ENCODE measurements at regions not wholly inside any gene's neighbourhood (a gene's known extent, or its start where the extent isn't known, plus 50 kb on each side); places are given as distances from the start of the nearest gene placed in this dataset.

DNA sequence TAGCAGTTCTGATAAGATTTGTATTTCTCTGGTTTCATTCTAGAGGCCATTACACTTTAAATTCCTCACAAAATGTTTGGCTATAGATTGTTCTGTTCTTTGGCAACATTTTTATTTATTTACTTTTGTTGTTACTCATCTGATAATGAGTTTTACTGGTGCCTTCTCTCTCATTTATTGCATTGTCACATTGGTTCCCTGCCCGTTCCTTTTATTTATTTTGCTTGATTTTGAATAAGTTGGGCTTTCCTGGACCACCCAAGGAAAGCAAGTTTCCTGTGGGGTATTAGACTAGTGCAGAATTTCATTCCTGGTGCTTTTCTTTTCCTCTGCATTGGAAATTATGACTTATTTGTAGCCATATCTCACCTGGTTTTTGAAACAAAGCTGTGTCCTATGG is 232.0 kb downstream of the SOCS6 start:
- TF ChIP-seq POLR2AphosphoS5 (IDR thresholded peaks at IDR 0.05; ENCODE audit: low read depth, low read length): no peak
- no peak for TF ChIP-seq POLR2A (IDR thresholded peaks at IDR 0.05; ENCODE audit: low read depth, low read length)
- no peak for TF ChIP-seq POU2F2 (IDR thresholded peaks at IDR 0.05; ENCODE audit: low read depth, low read length)
- no peak for TF ChIP-seq TAF1 (IDR thresholded peaks at IDR 0.05; ENCODE audit: low read depth, low read length)

Data from GM12891 (cell line).